H1 (cell line): ENCODE measurements at regions not wholly inside any gene's neighbourhood (a gene's known extent, or its start where the extent isn't known, plus 50 kb on each side); places are given as distances from the start of the nearest gene placed in this dataset.

ENCODE experiments used
- CTCF ChIA-PET: fragments of 300-600 bp; sonication (Branson Sonifier 250); formaldehyde crosslinking; loops from one replicate; lab custom pipeline; 2021; ENCODE audit not compliant: partially characterized antibody; lab: Charles Lee
- POLR2A ChIA-PET: fragments of 300-600 bp; sonication (Branson Sonifier 250); formaldehyde crosslinking; loops from one replicate; lab custom pipeline; 2021; ENCODE audit warnings: inconsistent platforms; ENCODE audit not compliant: partially characterized antibody; lab: Charles Lee
- DNase-seq, 2 experiments: peaks; one replicate each; pipeline versions ENCODE4 v3.0.0 to v3.0.0-alpha.2; 2010 to 2022; ENCODE audit warnings: low spot score in 2 of 2, low read depth in 1 of 2, mixed read lengths in 1 of 2
- FAIRE-seq: peaks from 2 replicates; lab custom pipeline; 2011; peaks lifted over from hg19 to GRCh38; lab: Jason Lieb, UNC
- H2AFZ ChIP-seq: 2 replicates; pipeline ENCODE4 v1.8.1; 2012; ENCODE audit warnings: low read length, inconsistent platforms
- H2AK5ac ChIP-seq: 2 replicates; pipeline ENCODE4 v1.6.1; 2013; ENCODE audit warnings: low read depth, low read length
- H2BK120ac ChIP-seq: replicated peaks from 2 replicates; pipeline ENCODE3; 2013; ENCODE audit warnings: low read depth, low read length, inconsistent platforms
- H2BK12ac ChIP-seq: 2 replicates; pipeline ENCODE4 v1.6.1; 2013; ENCODE audit warnings: low read depth, low read length
- H2BK15ac ChIP-seq: 2 replicates; pipeline ENCODE4 v1.6.1; 2013; ENCODE audit warnings: low read length
- H2BK20ac ChIP-seq: 2 replicates; pipeline ENCODE4 v1.6.1; 2013; ENCODE audit warnings: low read length
- H2BK5ac ChIP-seq: 2 replicates; pipeline ENCODE4 v1.6.1; 2013; ENCODE audit warnings: low read depth, low read length
- H3K14ac ChIP-seq: 2 replicates; pipeline ENCODE4 v1.6.1; 2013; ENCODE audit warnings: inconsistent platforms; ENCODE audit not compliant: insufficient read length
- H3K18ac ChIP-seq: 2 replicates; pipeline ENCODE4 v1.6.1; 2013; ENCODE audit warnings: low read length; ENCODE audit errors: extremely low read depth
- H3K23ac ChIP-seq: 2 replicates; pipeline ENCODE4 v1.6.1; 2013; ENCODE audit warnings: inconsistent platforms; ENCODE audit not compliant: insufficient read length
- H3K23me2 ChIP-seq: 2 replicates; pipeline ENCODE4 v1.6.1; 2013; ENCODE audit warnings: low read depth, low read length
- H3K27ac ChIP-seq: 2 replicates; pipeline ENCODE4 v1.6.1; 2011; ENCODE audit warnings: low read depth, low read length, inconsistent platforms
- H3K27me3 ChIP-seq, 4 experiments: replicated peaks in 1 of 4; 1 replicate in 1 of 4; 2 replicates in 3 of 4; pipeline versions ENCODE4 v1.6.1 to v1.8.1; 2011 to 2013; ENCODE audit warnings: low read length in 3 of 4, mild to moderate bottlenecking in 3 of 4, inconsistent platforms in 2 of 4, mixed read lengths in 2 of 4, moderate library complexity in 1 of 4; ENCODE audit not compliant: control insufficient read depth in 3 of 4, insufficient read depth in 3 of 4; ENCODE audit errors: extremely low read depth in 1 of 4
- H3K36me3 ChIP-seq, 4 experiments: 2 replicates each; pipeline versions ENCODE4 v1.6.1 to v1.8.1; 2011 to 2013; ENCODE audit warnings: mild to moderate bottlenecking in 4 of 4, low read length in 3 of 4, moderate library complexity in 2 of 4, control low read depth in 1 of 4, inconsistent platforms in 1 of 4; ENCODE audit not compliant: insufficient read depth in 4 of 4, control insufficient read depth in 2 of 4
- H3K4ac ChIP-seq: replicated peaks from 2 replicates; pipeline ENCODE3; 2013; ENCODE audit warnings: low read length, low read depth, mixed read lengths, inconsistent platforms; ENCODE audit not compliant: insufficient read length
- H3K4me1 ChIP-seq, 4 experiments: replicated peaks in 1 of 4; 1 replicate in 1 of 4; 2 replicates in 3 of 4; pipeline versions ENCODE4 v1.6.1 to v1.8.1; 2011 to 2013; ENCODE audit warnings: low read length in 3 of 4, inconsistent platforms in 2 of 4, mixed read lengths in 1 of 4; ENCODE audit not compliant: insufficient read depth in 4 of 4, control insufficient read depth in 3 of 4
- H3K4me2 ChIP-seq, 2 experiments: 2 replicates each; pipeline versions ENCODE4 v1.6.1 to v1.8.1; 2011 to 2013; ENCODE audit warnings: low read depth in 2 of 2, low read length in 2 of 2, control low read depth in 1 of 2, inconsistent platforms in 1 of 2, mild to moderate bottlenecking in 1 of 2; ENCODE audit not compliant: insufficient read depth in 1 of 2
- H3K4me3 ChIP-seq, 4 experiments: fragments of 200-600, 300-600 bp in 1 of 4; sonication (generic), shearing (Covaris generic), sonication (Bioruptor Twin) in 1 of 4; 2 replicates each; pipeline versions ENCODE4 v1.5.1 to v1.8.1; 2011 to 2016; ENCODE audit warnings: low read length in 4 of 4, low read depth in 3 of 4, control low read depth in 2 of 4, inconsistent platforms in 2 of 4, mild to moderate bottlenecking in 2 of 4, mixed read lengths in 1 of 4, moderate library complexity in 1 of 4; ENCODE audit not compliant: insufficient read depth in 2 of 4; ENCODE audit errors: extremely low read depth in 1 of 4
- H3K56ac ChIP-seq: replicated peaks from 2 replicates; pipeline ENCODE3; 2013; ENCODE audit warnings: low read depth, mild to moderate bottlenecking, mixed read lengths, low read length, inconsistent platforms; ENCODE audit not compliant: insufficient read length
- H3K79me1 ChIP-seq: 2 replicates; pipeline ENCODE4 v1.6.1; 2013; ENCODE audit warnings: low read depth, low read length, control low read depth
- H3K79me2 ChIP-seq, 2 experiments: 2 replicates each; pipeline versions ENCODE4 v1.6.1 to v1.8.1; 2012 to 2013; ENCODE audit warnings: low read length in 2 of 2, mild to moderate bottlenecking in 2 of 2, inconsistent platforms in 1 of 2; ENCODE audit not compliant: insufficient read depth in 2 of 2, control insufficient read depth in 1 of 2
- H3K9ac ChIP-seq, 4 experiments: replicated peaks in 1 of 4; 1 replicate in 1 of 4; 2 replicates in 3 of 4; pipeline versions ENCODE4 v1.6.1 to v1.8.1; 2011 to 2013; ENCODE audit warnings: low read depth in 3 of 4, low read length in 3 of 4, control low read depth in 2 of 4, mild to moderate bottlenecking in 2 of 4, moderate library complexity in 2 of 4, inconsistent platforms in 1 of 4; ENCODE audit errors: extremely low read depth in 1 of 4
- H3K9me3 ChIP-seq, 2 experiments: 2 replicates each; pipeline versions ENCODE4 v1.6.1 to v1.8.1; 2012 to 2013; ENCODE audit warnings: mild to moderate bottlenecking in 2 of 2, moderate library complexity in 2 of 2, control low read depth in 1 of 2, inconsistent platforms in 1 of 2, low read depth in 1 of 2, low read length in 1 of 2, mixed read lengths in 1 of 2; ENCODE audit not compliant: insufficient read depth in 2 of 2
- H4K20me1 ChIP-seq, 2 experiments: replicated peaks in 1 of 2; 2 replicates each; pipeline versions ENCODE3 to v1.8.1; 2011 to 2013; ENCODE audit warnings: inconsistent platforms in 2 of 2, low read length in 2 of 2, mild to moderate bottlenecking in 1 of 2; ENCODE audit not compliant: insufficient read depth in 2 of 2, control insufficient read depth in 1 of 2
- H4K5ac ChIP-seq: 2 replicates; pipeline ENCODE4 v1.6.1; 2013; ENCODE audit warnings: low read length, low read depth, mixed read lengths, inconsistent platforms; ENCODE audit not compliant: insufficient read length
- H4K8ac ChIP-seq: 2 replicates; pipeline ENCODE4 v1.8.0; 2013; ENCODE audit warnings: mild to moderate bottlenecking, moderate library complexity, low read length, inconsistent platforms; ENCODE audit not compliant: insufficient read depth; ENCODE audit errors: extremely low read depth
- H4K91ac ChIP-seq: replicated peaks from 2 replicates; pipeline ENCODE3; 2013; ENCODE audit warnings: low read length, mixed read lengths, inconsistent platforms; ENCODE audit not compliant: insufficient read length
- EP300 ChIP-seq, 2 experiments: IDR thresholded peaks; 1 replicate in 1 of 2; 2 replicates in 1 of 2; pipeline ENCODE4 v1.6.1; 2011 to 2012; ENCODE audit warnings: low read depth in 2 of 2, low read length in 2 of 2, mild to moderate bottlenecking in 2 of 2, borderline replicate concordance in 1 of 2, inconsistent platforms in 1 of 2, moderate library complexity in 1 of 2
- WGBS, 2 experiments: shearing (Covaris generic) in 1 of 2; methylation state at CpG; one replicate each; pipeline versions ENCODE4 v1.1.6 to v1.1.7; 2013 to 2015; ENCODE audit warnings: low lambda C conversion rate in 2 of 2, mixed read lengths in 2 of 2, inconsistent platforms in 1 of 2, low coverage in 1 of 2, missing lambda C conversion rate in 1 of 2; ENCODE audit not compliant: insufficient replicate concordance in 2 of 2, insufficient coverage in 1 of 2, insufficient read length in 1 of 2; ENCODE audit errors: extremely low coverage in 1 of 2, missing lambda C conversion rate in 1 of 2; 5-methylcytosine and 5-hydroxymethylcytosine counted together

- H3K27ac ChIP-seq = no peak overlapping the region
- 75% methylated on average over 1 of the region's 1 CpG; no CpG with 5 or more reads in 1 of the 2 experiments for WGBS, 2 experiments
- peak; percentile 19 for FAIRE-seq
- no peak for TF ChIP-seq EP300 (IDR thresholded peaks at IDR 0.05; ENCODE audit: borderline replicate concordance in 1 of 2, low read depth in 2 of 2, low read length in 2 of 2)
Measured at GRCh38 chr11:30775233-30775522, 189.0 kb upstream of the MPPED2 start.

More at GRCh38 chr11:30775233-30775522, 189.0 kb upstream of the MPPED2 start:
- peak overlapping the region; percentile 66; the same call in 1 of the 2 replicates for H2AFZ ChIP-seq
- ChIA-PET POLR2A (no interaction called here), CTCF (interaction anchor here (0.7 to 1.6 kb wide), 5 partner anchors 18 to 647 kb away, joined by 3 to 5 read pairs (median 3); no protein-coding TSS in a partner anchor)
- H3K23ac ChIP-seq = no peak overlapping the region
- no peak overlapping the region for H2BK15ac ChIP-seq
- no peak overlapping the region for H3K14ac ChIP-seq
- H3K9ac ChIP-seq = no peak overlapping the region
- no peak overlapping the region for H4K8ac ChIP-seq
- H3K56ac ChIP-seq = no peak overlapping the region
- H3K9me3 ChIP-seq = no peaks in the 10 kb centered on the region
- no peaks in the 10 kb centered on the region for H3K79me1 ChIP-seq
- no peak overlapping the region for H2BK12ac ChIP-seq
- H3K4me3 ChIP-seq = 0 out of 8 replicates have a peak overlapping the region, but pooled peaks of 1 of the 4 experiments have one; percentile 5
- H3K36me3 ChIP-seq = no peaks in the 10 kb centered on the region
- no peak overlapping the region for H3K4ac ChIP-seq
- DNase-seq = no peak
- H4K20me1 ChIP-seq = no peaks in the 10 kb centered on the region
- H3K18ac ChIP-seq = no peak overlapping the region
- no peak overlapping the region for H3K4me2 ChIP-seq
- H4K91ac ChIP-seq = no peak overlapping the region
- H4K5ac ChIP-seq = no peak overlapping the region
- no peaks in the 10 kb centered on the region for H3K79me2 ChIP-seq
- no peak overlapping the region for H2AK5ac ChIP-seq
- H3K27me3 ChIP-seq = no peaks in the 10 kb centered on the region
- no peaks in the 10 kb centered on the region for H3K23me2 ChIP-seq
- H2BK5ac ChIP-seq = no peak overlapping the region
- peaks cover 0 to 6% (median 0%) of the 10 kb centered on the region in 4 experiments; a peak in 2 of 7 replicates for H3K4me1 ChIP-seq
- H2BK120ac ChIP-seq = no peak overlapping the region
- H2BK20ac ChIP-seq = no peak overlapping the region
